HFFc6 (cell line): ENCODE measurements at regions not wholly inside any gene's neighbourhood (a gene's known extent, or its start where the extent isn't known, plus 50 kb on each side); places are given as distances from the start of the nearest gene placed in this dataset.

Source experiments
- DNase-seq: peaks from one replicate; pipeline ENCODE4 v3.0.0-alpha.2; 2018
- H3K27ac Mint-ChIP-seq: 2 replicates; pipeline ENCODE4 v1.8.0; 2020; ENCODE audit warnings: mild to moderate bottlenecking, mixed read lengths
- H3K27me3 Mint-ChIP-seq: 2 replicates; pipeline ENCODE4 v1.8.0; 2021; ENCODE audit warnings: mild to moderate bottlenecking, moderate library complexity, mixed read lengths; ENCODE audit not compliant: insufficient read depth
- H3K36me3 Mint-ChIP-seq: 2 replicates; pipeline ENCODE4 v1.8.0; 2021; ENCODE audit warnings: low read depth, mixed read lengths
- H3K4me1 Mint-ChIP-seq: 2 replicates; pipeline ENCODE4 v1.8.0; 2020; ENCODE audit warnings: low read depth, mixed read lengths
- H3K4me3 Mint-ChIP-seq: 2 replicates; pipeline ENCODE4 v1.8.0; 2020; ENCODE audit warnings: mild to moderate bottlenecking, moderate library complexity, mixed read lengths
- H3K9me3 Mint-ChIP-seq: 2 replicates; pipeline ENCODE4 v1.8.0; 2020; ENCODE audit warnings: mild to moderate bottlenecking, mixed read lengths
- CTCF ChIP-seq: fragments of 200-600 bp; sonication (generic); IDR thresholded peaks from 2 replicates; pipeline ENCODE4 v1.5.0; 2021; ENCODE audit warnings: antibody characterized with exemption, mild to moderate bottlenecking

- no peaks in the 10 kb centered on the region for H3K4me1 Mint-ChIP-seq
- TF ChIP-seq CTCF = no peak
Measured at GRCh38 chr12:73330584-73331351, 1058.6 kb downstream of the TRHDE start.

GRCh38 chr12:73341559-73342247 is 1069.5 kb downstream of the TRHDE start:
- peaks cover 9% of the 10 kb centered on the region for H3K9me3 Mint-ChIP-seq
- H3K4me1 Mint-ChIP-seq = no peaks in the 10 kb centered on the region
- no peaks in the 10 kb centered on the region; the same call in 1 of the 2 replicates for H3K27me3 Mint-ChIP-seq
- no peak overlapping the region for H3K27ac Mint-ChIP-seq
- H3K36me3 Mint-ChIP-seq = no peaks in the 10 kb centered on the region
- no peak overlapping the region for H3K4me3 Mint-ChIP-seq
- DNase-seq = no peak
- TF ChIP-seq CTCF = no peak

More at GRCh38 chr12:73330584-73331351, 1058.6 kb downstream of the TRHDE start:
- Mint-ChIP-seq H3K4me3 (no peak overlapping the region), H3K27ac (no peak overlapping the region), H3K27me3 (no peaks in the 10 kb centered on the region), H3K9me3 (peaks cover 30% of the 10 kb centered on the region), H3K36me3 (no peaks in the 10 kb centered on the region)
- no peak for DNase-seq

- Mint-ChIP-seq H3K4me3 (no peak overlapping the region), H3K4me1 (no peaks in the 10 kb centered on the region)
Measured at GRCh38 chr12:73342733-73343132, 1070.6 kb downstream of the TRHDE start.

GRCh38 chr12:73352826-73353225 is 1080.7 kb downstream of the TRHDE start:
- DNase-seq = no peak
- no peak for TF ChIP-seq CTCF
- no peaks in the 10 kb centered on the region for H3K4me1 Mint-ChIP-seq
- H3K27me3 Mint-ChIP-seq = peaks cover 3% of the 10 kb centered on the region; the same call in 1 of the 2 replicates
- peaks cover 35% of the 10 kb centered on the region for H3K9me3 Mint-ChIP-seq
- H3K4me3 Mint-ChIP-seq = no peak overlapping the region
- no peak overlapping the region for H3K27ac Mint-ChIP-seq
- H3K36me3 Mint-ChIP-seq = no peaks in the 10 kb centered on the region

More at GRCh38 chr12:73342733-73343132, 1070.6 kb downstream of the TRHDE start:
- Mint-ChIP-seq H3K27me3 (no peaks in the 10 kb centered on the region; the same call in 1 of the 2 replicates), H3K36me3 (no peaks in the 10 kb centered on the region), H3K9me3 (peaks cover 18% of the 10 kb centered on the region), H3K27ac (no peak overlapping the region)
- no peak for DNase-seq
- no peak for TF ChIP-seq CTCF

- DNase-seq = no peak
- H3K36me3 Mint-ChIP-seq = no peaks in the 10 kb centered on the region
- H3K27me3 Mint-ChIP-seq = no peaks in the 10 kb centered on the region
- H3K4me3 Mint-ChIP-seq = no peak overlapping the region
- peaks cover 40% of the 10 kb centered on the region for H3K9me3 Mint-ChIP-seq
- no peak for TF ChIP-seq CTCF
- H3K4me1 Mint-ChIP-seq = no peaks in the 10 kb centered on the region
- no peak overlapping the region for H3K27ac Mint-ChIP-seq
Measured at GRCh38 chr12:73361156-73361863, 1089.1 kb downstream of the TRHDE start.
